IMR-90 (cell line): ENCODE measurements at regions not wholly inside any gene's neighbourhood (a gene's known extent, or its start where the extent isn't known, plus 50 kb on each side); places are given as distances from the start of the nearest gene placed in this dataset.

Experiments
- ATAC-seq: fragments of 200-7000 bp; cut with Tn5 transposase; 2 replicates; pipeline ENCODE4 v1.9.1; 2020; ENCODE audit warnings: low read depth, mild to moderate bottlenecking, moderate library complexity
- BruUV-seq: library from RNA; stranded (reverse); fragments of 400-500 nt; replicated peaks from 2 replicates; lab custom pipeline; 2021; lab: Mats Ljungman, UMichigan
- CTCF ChIA-PET: fragments of 300-600 bp; formaldehyde crosslinking; extraction: SDS; loops from one replicate; lab custom pipeline; 2021; ENCODE audit warnings: antibody characterized with exemption; lab: Yijun Ruan, JAX
- POLR2A ChIA-PET: fragments of 300-600 bp; sonication (Branson Sonifier 250); formaldehyde crosslinking; loops from one replicate; lab custom pipeline; 2022; ENCODE audit warnings: antibody characterized with exemption; ENCODE audit not compliant: unreplicated experiment; lab: Charles Lee
- DNase-seq: peaks from one replicate; pipeline ENCODE4 v3.0.0; 2013
- H2AFZ ChIP-seq: replicated peaks from 2 replicates; pipeline ENCODE3; 2013; ENCODE audit warnings: low read length, mild to moderate bottlenecking; ENCODE audit not compliant: poor library complexity
- H2AK5ac ChIP-seq: 2 replicates; pipeline ENCODE4 v1.6.1; 2013; ENCODE audit warnings: low read depth, low read length, inconsistent platforms
- H2AK9ac ChIP-seq: replicated peaks from 2 replicates; pipeline ENCODE3; 2013; ENCODE audit warnings: mild to moderate bottlenecking, low read depth, low read length, moderate library complexity; ENCODE audit not compliant: poor library complexity
- H2BK120ac ChIP-seq: 2 replicates; pipeline ENCODE4 v1.6.1; 2013; ENCODE audit warnings: low read depth, low read length, inconsistent platforms
- H2BK15ac ChIP-seq: 3 replicates; pipeline ENCODE4 v1.6.1; 2013; ENCODE audit warnings: low read depth, low read length, inconsistent platforms
- H2BK20ac ChIP-seq: 2 replicates; pipeline ENCODE4 v1.6.1; 2013; ENCODE audit warnings: low read depth, mild to moderate bottlenecking, inconsistent platforms, low read length, moderate library complexity
- H2BK5ac ChIP-seq: 2 replicates; pipeline ENCODE4 v1.6.1; 2013; ENCODE audit warnings: mild to moderate bottlenecking, low read depth, low read length, inconsistent platforms; ENCODE audit not compliant: poor library complexity, severe bottlenecking
- H3K14ac ChIP-seq: replicated peaks from 2 replicates; pipeline ENCODE4 v1.6.1; 2013; ENCODE audit warnings: low read depth, low read length, inconsistent platforms
- H3K18ac ChIP-seq: 2 replicates; pipeline ENCODE4 v1.6.1; 2013; ENCODE audit warnings: low read depth, low read length, control low read depth
- H3K23ac ChIP-seq: 2 replicates; pipeline ENCODE4 v1.6.1; 2013; ENCODE audit warnings: low read depth, low read length, inconsistent platforms
- H3K27ac ChIP-seq: 2 replicates; pipeline ENCODE4 v1.5.1; 2013; ENCODE audit warnings: mild to moderate bottlenecking, control low read depth, low read length; ENCODE audit not compliant: insufficient read depth
- H3K27me3 ChIP-seq: 2 replicates; pipeline ENCODE4 v1.6.1; 2013; ENCODE audit warnings: low read length; ENCODE audit not compliant: control insufficient read depth, insufficient read depth
- H3K36me3 ChIP-seq: 2 replicates; pipeline ENCODE4 v1.6.1; 2013; ENCODE audit warnings: low read length, mixed read lengths; ENCODE audit not compliant: control insufficient read depth, insufficient read depth
- H3K4ac ChIP-seq: 2 replicates; pipeline ENCODE4 v1.6.1; 2013; ENCODE audit warnings: low read depth, low read length, inconsistent platforms
- H3K4me1 ChIP-seq: 2 replicates; pipeline ENCODE4 v1.6.1; 2013; ENCODE audit warnings: low read length, mixed read lengths; ENCODE audit not compliant: control insufficient read depth, insufficient read depth
- H3K4me2 ChIP-seq: 2 replicates; pipeline ENCODE4 v1.6.1; 2013; ENCODE audit warnings: low read depth, mild to moderate bottlenecking, control low read depth, low read length, moderate library complexity
- H3K4me3 ChIP-seq: 2 replicates; pipeline ENCODE4 v1.5.1; 2013; ENCODE audit warnings: low read depth, mild to moderate bottlenecking, control low read depth, low read length, moderate library complexity; ENCODE audit not compliant: insufficient read depth
- H3K56ac ChIP-seq: 2 replicates; pipeline ENCODE4 v1.6.1; 2013; ENCODE audit warnings: low read length, inconsistent platforms; ENCODE audit not compliant: insufficient read depth; ENCODE audit errors: extremely low read depth
- H3K79me1 ChIP-seq, 2 experiments: 2 replicates each; pipeline ENCODE4 v1.6.1; 2013; ENCODE audit warnings: low read length in 2 of 2, inconsistent platforms in 1 of 2, low read depth in 1 of 2
- H3K9ac ChIP-seq: 2 replicates; pipeline ENCODE4 v1.6.1; 2013; ENCODE audit warnings: low read depth, low read length, control low read depth
- H3K9me1 ChIP-seq: 2 replicates; pipeline ENCODE4 v1.6.1; 2013; ENCODE audit warnings: low read length, inconsistent platforms; ENCODE audit not compliant: insufficient read depth
- H3K9me3 ChIP-seq: 2 replicates; pipeline ENCODE4 v1.6.1; 2013; ENCODE audit warnings: low read length; ENCODE audit not compliant: control insufficient read depth, insufficient read depth
- H4K20me1 ChIP-seq: 2 replicates; pipeline ENCODE4 v1.6.1; 2013; ENCODE audit warnings: low read length, inconsistent platforms; ENCODE audit not compliant: insufficient read depth
- H4K5ac ChIP-seq: 2 replicates; pipeline ENCODE4 v1.6.1; 2013; ENCODE audit warnings: mild to moderate bottlenecking, low read depth, low read length, control low read depth
- H4K8ac ChIP-seq, 2 experiments: 2 replicates each; pipeline ENCODE4 v1.6.1; 2013; ENCODE audit warnings: low read depth in 2 of 2, low read length in 2 of 2, control low read depth in 1 of 2, inconsistent platforms in 1 of 2
- H4K91ac ChIP-seq: 2 replicates; pipeline ENCODE4 v1.6.1; 2013; ENCODE audit warnings: low read depth, low read length, inconsistent platforms; ENCODE audit not compliant: insufficient read depth
- BHLHE40 ChIP-seq: fragments of 150-350 bp; IDR thresholded peaks from 2 replicates; pipeline ENCODE4 v1.6.1; 2016; ENCODE audit warnings: mild to moderate bottlenecking, low read depth, low read length
- MAFK ChIP-seq: IDR thresholded peaks from 2 replicates; pipeline ENCODE4 v1.6.1; 2012; ENCODE audit warnings: low read depth, low read length, improper control_type of control experiment
- MXI1 ChIP-seq: IDR thresholded peaks from 2 replicates; pipeline ENCODE4 v1.6.1; 2012; ENCODE audit warnings: low read depth, mild to moderate bottlenecking, low read length, moderate library complexity, borderline replicate concordance
- NFE2L2 ChIP-seq: fragments of 150-350 bp; IDR thresholded peaks from 2 replicates; pipeline ENCODE4 v1.6.1; 2016; ENCODE audit warnings: low read depth, mild to moderate bottlenecking, low read length
- WGBS, 2 experiments: methylation state at CpG; one replicate each; pipeline versions ENCODE4 v1.1.5 to v1.1.7; 2013; ENCODE audit warnings: missing lambda C conversion rate in 2 of 2; ENCODE audit not compliant: insufficient read length in 1 of 2; ENCODE audit errors: extremely low coverage in 2 of 2; 5-methylcytosine and 5-hydroxymethylcytosine counted together
- dilution Hi-C: fragments of 300-500 bp; cut with HindIII; formaldehyde crosslinking; loops from one replicate; pipeline ENCODE4 v1.14.3; 2018; ENCODE audit warnings: low sequenced_read_pairs; ENCODE audit not compliant: unreplicated experiment
- in situ Hi-C: fragments of 300-500 bp; cut with MboI; formaldehyde crosslinking; loops from 3 replicates; pipeline ENCODE4 v1.14.3; 2019; ENCODE audit warnings: low sequenced_read_pairs, inconsistent platforms, mixed read lengths
- intact Hi-C: fragments of 100-400 bp; cut with micrococcal nuclease; formaldehyde crosslinking; loops from 2 replicates; pipeline ENCODE4 v1.10.0; 2022
- TF ChIP-seq, protein P1 (sequence below): fragments of 150-350 bp; IDR thresholded peaks from 2 replicates; pipeline ENCODE4 v1.6.1; 2017; ENCODE audit warnings: mild to moderate bottlenecking, antibody characterized with exemption, low read length, low read depth
- TF ChIP-seq, protein P2 (sequence below): fragments of 150-350 bp; IDR thresholded peaks from 2 replicates; pipeline ENCODE4 v1.6.1; 2016; ENCODE audit warnings: low read depth, mild to moderate bottlenecking, low read length, moderate library complexity, borderline replicate concordance

- H2BK5ac ChIP-seq: no peak overlapping the region
- TF ChIP-seq, protein P1, sequence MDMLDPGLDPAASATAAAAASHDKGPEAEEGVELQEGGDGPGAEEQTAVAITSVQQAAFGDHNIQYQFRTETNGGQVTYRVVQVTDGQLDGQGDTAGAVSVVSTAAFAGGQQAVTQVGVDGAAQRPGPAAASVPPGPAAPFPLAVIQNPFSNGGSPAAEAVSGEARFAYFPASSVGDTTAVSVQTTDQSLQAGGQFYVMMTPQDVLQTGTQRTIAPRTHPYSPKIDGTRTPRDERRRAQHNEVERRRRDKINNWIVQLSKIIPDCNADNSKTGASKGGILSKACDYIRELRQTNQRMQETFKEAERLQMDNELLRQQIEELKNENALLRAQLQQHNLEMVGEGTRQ: no peak
- TF ChIP-seq BHLHE40 (no peak), MAFK (no peak), NFE2L2 (no peak), MXI1 (no peak)
- TF ChIP-seq, protein P2, sequence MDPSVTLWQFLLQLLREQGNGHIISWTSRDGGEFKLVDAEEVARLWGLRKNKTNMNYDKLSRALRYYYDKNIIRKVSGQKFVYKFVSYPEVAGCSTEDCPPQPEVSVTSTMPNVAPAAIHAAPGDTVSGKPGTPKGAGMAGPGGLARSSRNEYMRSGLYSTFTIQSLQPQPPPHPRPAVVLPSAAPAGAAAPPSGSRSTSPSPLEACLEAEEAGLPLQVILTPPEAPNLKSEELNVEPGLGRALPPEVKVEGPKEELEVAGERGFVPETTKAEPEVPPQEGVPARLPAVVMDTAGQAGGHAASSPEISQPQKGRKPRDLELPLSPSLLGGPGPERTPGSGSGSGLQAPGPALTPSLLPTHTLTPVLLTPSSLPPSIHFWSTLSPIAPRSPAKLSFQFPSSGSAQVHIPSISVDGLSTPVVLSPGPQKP: no peak
- dilution Hi-C loops (no loop called here), in situ Hi-C loops (no loop called here), intact Hi-C loops (no loop called here)
- no TSS peak for BruUV-seq
- no peak for DNase-seq
- no peak overlapping the region for H3K27ac ChIP-seq
- H2BK15ac ChIP-seq: no peak overlapping the region
- no peak overlapping the region for H2AFZ ChIP-seq
- H3K4me1 ChIP-seq: no peaks in the 10 kb centered on the region
- no peak overlapping the region for H3K14ac ChIP-seq
- H2BK120ac ChIP-seq: no peak overlapping the region
- no peak overlapping the region for H3K9ac ChIP-seq
- H3K23ac ChIP-seq: no peak overlapping the region
- no peaks in the 10 kb centered on the region for H4K20me1 ChIP-seq
- no peaks in the 10 kb centered on the region for H3K79me1 ChIP-seq
- no peak overlapping the region for H3K4me2 ChIP-seq
- no peak overlapping the region for H4K5ac ChIP-seq
- H2AK9ac ChIP-seq: no peak overlapping the region
- ChIA-PET POLR2A (no interaction called here), CTCF (no interaction called here)
- no peak overlapping the region for H3K18ac ChIP-seq
- H3K9me1 ChIP-seq: no peaks in the 10 kb centered on the region
- H2BK20ac ChIP-seq: no peak overlapping the region
- no peak overlapping the region for H3K56ac ChIP-seq
- no peaks in the 10 kb centered on the region for H3K27me3 ChIP-seq
- no CpG with 5 or more reads among the region's 1 CpG for WGBS, 2 experiments
- no peak overlapping the region for H4K8ac ChIP-seq
- no peak overlapping the region for H3K4me3 ChIP-seq
- no peaks in the 10 kb centered on the region for H3K9me3 ChIP-seq
- no peak overlapping the region for H2AK5ac ChIP-seq
- no peak overlapping the region for H3K4ac ChIP-seq
- no peaks in the 10 kb centered on the region for H3K36me3 ChIP-seq
- no peak overlapping the region for H4K91ac ChIP-seq
- no peak for ATAC-seq
Observed at GRCh38 chr13:78325585-78325984, 277.8 kb downstream of the POU4F1 start.
